Inflammatory macrophage treated with lipopolysaccharide for 1 hour (primary cell): ENCODE measurements at regions not wholly inside any gene's neighbourhood (a gene's known extent, or its start where the extent isn't known, plus 50 kb on each side); places are given as distances from the start of the nearest gene placed in this dataset.

Source experiments
- DNase-seq, 2 donors: peaks; one replicate each; pipeline ENCODE4 v3.0.0-alpha.2; 2020 to 2022

GRCh38 chr1:87439821-87440220, 111.1 kb downstream of the LMO4 start:
- DNase-seq = no peak

GRCh38 chr1:87449348-87449963, 120.8 kb downstream of the LMO4 start:
- no peak for DNase-seq

- no peak for DNase-seq
Observed at GRCh38 chr1:87450136-87450535, 121.5 kb downstream of the LMO4 start.

GRCh38 chr1:87450615-87451209, 122.0 kb downstream of the LMO4 start:
- no peak for DNase-seq

GRCh38 chr1:87451229-87451920, 122.7 kb downstream of the LMO4 start:
- DNase-seq = peak in 1 of 2 donors; percentile 6

GRCh38 chr1:87452648-87453047, 124.0 kb downstream of the LMO4 start:
- DNase-seq = no peak

GRCh38 chr1:87457408-87457807, 128.7 kb downstream of the LMO4 start:
- DNase-seq = no peak

- no peak for DNase-seq
Observed at GRCh38 chr1:87462894-87463293, 134.2 kb downstream of the LMO4 start.

GRCh38 chr1:87464022-87464490, 135.4 kb downstream of the LMO4 start:
- DNase-seq = no peak

GRCh38 chr1:87466621-87467020, 137.9 kb downstream of the LMO4 start:
- DNase-seq = no peak

GRCh38 chr1:87472716-87473115, 144.0 kb downstream of the LMO4 start:
- no peak for DNase-seq

- DNase-seq = no peak
Observed at GRCh38 chr1:87473203-87473661, 144.6 kb downstream of the LMO4 start.

- no peak for DNase-seq
Observed at GRCh38 chr1:87474098-87474497, 145.4 kb downstream of the LMO4 start.

GRCh38 chr1:87478231-87478630, 149.6 kb downstream of the LMO4 start:
- no peak for DNase-seq

- no peak for DNase-seq
Observed at GRCh38 chr1:87495147-87495546, 166.5 kb downstream of the LMO4 start.

- DNase-seq = no peak
Observed at GRCh38 chr1:87495870-87496269, 167.2 kb downstream of the LMO4 start.

- DNase-seq = no peak
Observed at GRCh38 chr1:87497380-87498203, 168.9 kb downstream of the LMO4 start.

GRCh38 chr1:87501738-87502137, 173.1 kb downstream of the LMO4 start:
- DNase-seq = no peak

GRCh38 chr1:87505391-87505983, 176.8 kb downstream of the LMO4 start:
- DNase-seq = no peak

- no peak for DNase-seq
Observed at GRCh38 chr1:87506147-87506546, 177.5 kb downstream of the LMO4 start.

GRCh38 chr1:87508247-87508787, 179.6 kb downstream of the LMO4 start:
- DNase-seq = no peak

- DNase-seq = no peak
Observed at GRCh38 chr1:87510540-87510939, 181.9 kb downstream of the LMO4 start.

- no peak for DNase-seq
Observed at GRCh38 chr1:87511449-87511848, 182.8 kb downstream of the LMO4 start.
